GM06990 (cell line): ENCODE measurements at regions not wholly inside any gene's neighbourhood (a gene's known extent, or its start where the extent isn't known, plus 50 kb on each side); places are given as distances from the start of the nearest gene placed in this dataset.
"Not testable (repeated sequence)": the region's sequence is repeated elsewhere in the genome, so short reads cannot be mapped to it uniquely, and the experiment has no call there.

Source experiments
- DNase-seq: peaks from one replicate; pipeline ENCODE4 v3.0.0-alpha.2; 2011; ENCODE audit not compliant: insufficient read length; ENCODE audit errors: extremely low read depth
- H3K27me3 ChIP-seq: replicated peaks from 2 replicates; pipeline ENCODE4 v1.6.0; 2011; ENCODE audit warnings: low read length; ENCODE audit not compliant: control insufficient read depth, insufficient read depth
- H3K36me3 ChIP-seq: 2 replicates; pipeline ENCODE4 v1.5.1; 2011; ENCODE audit warnings: low read length; ENCODE audit not compliant: control insufficient read depth, insufficient read depth
- H3K4me3 ChIP-seq: replicated peaks from 2 replicates; pipeline ENCODE4 v1.5.1; 2011; ENCODE audit warnings: low read depth, mild to moderate bottlenecking, control low read depth, low read length
- CTCF ChIP-seq: IDR thresholded peaks from 2 replicates; pipeline ENCODE4 v1.5.1; 2011; ENCODE audit warnings: low read length, control low read depth, mild to moderate bottlenecking, inconsistent platforms; ENCODE audit not compliant: insufficient read depth, poor library complexity, severe bottlenecking

- no peak for TF ChIP-seq CTCF
- H3K27me3 ChIP-seq, result no peaks in the 10 kb centered on the region; the same call in none of the 2 replicates
- no peak for DNase-seq
These were observed 276.4 kb upstream of the HS6ST1 start for GRCh38 chr2:128594953-128595677.

DNA sequence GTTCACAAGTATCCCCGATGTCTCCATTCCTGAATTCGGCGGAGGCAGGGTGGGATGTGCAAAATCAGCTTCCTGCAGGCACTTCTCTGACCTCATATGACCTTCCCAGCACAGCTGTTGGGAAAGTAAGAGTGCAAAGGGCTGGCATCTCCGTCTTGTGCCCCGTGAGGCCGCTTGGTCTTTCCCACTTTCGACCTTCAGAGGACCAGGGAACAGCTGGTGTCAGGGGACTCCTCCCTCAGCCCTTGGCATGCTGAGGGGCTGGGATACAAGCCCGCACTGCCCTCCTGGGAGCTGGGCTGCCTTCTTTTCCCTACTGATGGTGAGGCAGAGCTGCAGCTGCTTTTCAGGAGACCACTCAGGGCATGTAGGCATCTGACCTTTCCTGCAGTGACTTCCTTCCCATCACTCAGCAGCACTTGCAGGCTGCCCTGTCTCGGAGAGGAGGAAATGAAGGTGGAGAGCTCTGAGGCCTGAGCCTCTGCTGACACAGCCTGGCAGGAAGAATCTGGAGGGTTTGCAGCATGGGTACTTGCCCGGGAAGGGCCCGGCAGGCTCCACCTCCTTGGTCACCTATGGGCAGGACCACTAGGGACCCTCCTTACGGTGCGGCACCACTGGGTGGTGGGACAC is 277.2 kb upstream of the HS6ST1 start:
- no peaks in the 10 kb centered on the region; the same call in none of the 2 replicates for H3K27me3 ChIP-seq
- no peak for DNase-seq

More at GRCh38 chr2:128594953-128595677, 276.4 kb upstream of the HS6ST1 start:
- no peaks in the 10 kb centered on the region for H3K36me3 ChIP-seq
- H3K4me3 ChIP-seq, result no peak overlapping the region

GRCh38 chr2:128596396-128597120 is 277.9 kb upstream of the HS6ST1 start:
- no peaks in the 10 kb centered on the region for H3K36me3 ChIP-seq
- no peak for TF ChIP-seq CTCF
- DNase-seq, result no peak
- no peaks in the 10 kb centered on the region; the same call in none of the 2 replicates for H3K27me3 ChIP-seq
- H3K4me3 ChIP-seq, result no peak overlapping the region

More for the DNA sequence above, 277.2 kb upstream of the HS6ST1 start:
- Histone ChIP-seq H3K36me3 (no peaks in the 10 kb centered on the region), H3K4me3 (no peak overlapping the region)
- TF ChIP-seq CTCF, result no peak

DNA sequence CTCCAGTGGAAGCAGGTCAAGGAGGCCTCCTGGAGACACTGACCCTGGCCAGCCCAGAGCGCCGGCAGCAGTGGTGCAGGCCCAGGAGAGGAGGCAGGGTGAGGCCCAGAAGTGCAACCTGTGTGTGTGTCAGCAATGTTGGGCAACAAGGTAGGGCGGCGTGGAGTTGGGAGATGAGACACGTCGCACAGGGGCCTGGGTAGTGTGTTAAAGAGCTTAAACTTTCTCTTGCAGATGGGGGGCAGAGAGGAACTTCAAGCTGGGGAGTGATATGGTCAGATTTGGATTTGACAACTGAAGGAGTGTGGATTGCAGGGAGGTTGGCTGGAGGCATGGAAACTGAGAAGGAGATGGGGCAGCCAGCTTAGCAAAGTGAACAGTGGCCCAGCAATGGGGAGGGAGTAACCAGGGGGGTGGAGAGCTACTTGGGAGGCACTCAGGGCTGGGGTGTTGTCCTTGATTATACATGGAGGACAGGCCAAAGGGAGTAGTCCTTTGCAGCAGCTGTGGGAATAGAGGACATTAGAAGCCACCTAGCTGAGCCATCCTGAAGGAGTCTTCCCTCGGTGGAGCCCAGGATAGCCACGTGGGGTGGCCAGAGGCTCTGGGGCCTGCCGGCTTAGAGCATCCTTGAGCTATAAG is 278.6 kb upstream of the HS6ST1 start:
- Histone ChIP-seq H3K27me3 (no peaks in the 10 kb centered on the region; the same call in none of the 2 replicates), H3K36me3 (no peaks in the 10 kb centered on the region), H3K4me3 (no peak overlapping the region)
- DNase-seq, result no peak
- TF ChIP-seq CTCF, result no peak

DNA sequence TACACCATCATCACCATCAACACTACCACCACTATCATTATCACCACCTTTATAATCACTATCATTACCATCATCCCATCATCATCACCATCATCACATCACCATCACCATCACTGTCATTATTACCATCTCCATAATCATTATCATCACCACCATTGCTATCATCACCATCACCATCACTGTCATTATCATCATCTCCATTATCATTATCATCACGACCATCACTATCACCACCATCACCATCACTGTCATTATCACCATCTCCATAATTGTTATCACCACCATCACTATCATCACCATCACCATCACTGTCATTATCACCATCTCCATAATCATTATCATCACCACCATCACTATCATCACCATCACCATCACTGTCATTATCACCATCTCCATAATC is 279.6 kb upstream of the HS6ST1 start:
- H3K27me3 ChIP-seq, H3K4me3 ChIP-seq, DNase-seq, H3K36me3 ChIP-seq: not testable (repeated sequence)

- no peak for DNase-seq
- Histone ChIP-seq H3K27me3 (no peaks in the 10 kb centered on the region; the same call in none of the 2 replicates), H3K4me3 (no peak overlapping the region), H3K36me3 (no peaks in the 10 kb centered on the region)
- TF ChIP-seq CTCF, result no peak
These were observed 280.3 kb upstream of the HS6ST1 start for GRCh38 chr2:128598862-128599441.
